Thoracic aorta (tissue), 2 donors: ENCODE measurements at regions not wholly inside any gene's neighbourhood (a gene's known extent, or its start where the extent isn't known, plus 50 kb on each side); places are given as distances from the start of the nearest gene placed in this dataset.

Source experiments
- ATAC-seq: fragments of 150-250 bp; one replicate; pipeline ENCODE4 v1.8.0; 2017; ENCODE audit warnings: low read depth; ENCODE audit not compliant: insufficient number of reproducible peaks, low FRiP score
- DNase-seq: peaks from one replicate; pipeline ENCODE4 v3.0.0-alpha.2; 2020; ENCODE audit warnings: low spot score
- H3K27ac ChIP-seq, 2 donors: fragments of 200-600 bp; sonication (generic); 1 replicate in 1 of 2; 2 replicates in 1 of 2; pipeline ENCODE4 v1.5.1; 2016; ENCODE audit warnings: mild to moderate bottlenecking in 2 of 2, moderate library complexity in 2 of 2
- H3K27me3 ChIP-seq: fragments of 200-600 bp; sonication (generic); replicated peaks from 2 replicates; pipeline ENCODE4 v1.6.0; 2016; ENCODE audit warnings: mild to moderate bottlenecking; ENCODE audit not compliant: insufficient read depth
- H3K36me3 ChIP-seq: fragments of 200-600 bp; sonication (generic); one replicate; pipeline ENCODE4 v1.5.1; 2016
- H3K4me1 ChIP-seq, 2 donors: fragments of 200-600 bp; sonication (generic); 1 replicate in 1 of 2; 2 replicates in 1 of 2; pipeline versions ENCODE4 v1.5.1 to v1.6.0; 2016; ENCODE audit warnings: low read depth in 2 of 2, mild to moderate bottlenecking in 1 of 2; ENCODE audit not compliant: control insufficient read depth in 1 of 2
- H3K4me3 ChIP-seq: fragments of 200-600 bp; sonication (generic); 2 replicates; pipeline ENCODE4 v1.5.1; 2016; ENCODE audit warnings: mild to moderate bottlenecking
- H3K9me3 ChIP-seq: fragments of 200-600 bp; sonication (generic); 2 replicates; pipeline ENCODE4 v1.5.1; 2016
- TF ChIP-seq, protein P1 (sequence below): fragments of 200-600 bp; sonication (generic); IDR thresholded peaks from one replicate; pipeline ENCODE4 v1.5.1; 2019; ENCODE audit warnings: antibody characterized with exemption

DNA sequence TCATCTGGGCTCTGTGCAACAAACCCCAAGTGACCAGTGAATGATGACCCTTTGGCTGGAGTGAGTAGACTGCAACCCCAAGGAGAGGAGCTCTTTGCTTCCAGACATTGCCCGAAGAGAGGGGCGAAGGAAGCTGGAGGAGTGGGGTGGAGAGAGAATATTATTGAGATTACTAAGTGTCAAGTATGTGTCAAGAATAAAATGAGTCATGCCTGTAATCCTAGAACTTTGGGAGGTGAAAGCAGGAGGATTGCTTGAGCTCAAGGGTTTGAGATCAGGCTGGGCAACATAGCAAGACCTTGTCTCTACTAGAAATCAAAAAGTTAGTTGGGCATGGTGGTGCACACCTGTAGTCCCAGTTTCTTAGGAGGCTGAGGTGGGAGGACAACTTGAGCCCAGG is 142.0 kb upstream of the CCL2 start:
- no peak for DNase-seq
- ATAC-seq: no peak

DNA sequence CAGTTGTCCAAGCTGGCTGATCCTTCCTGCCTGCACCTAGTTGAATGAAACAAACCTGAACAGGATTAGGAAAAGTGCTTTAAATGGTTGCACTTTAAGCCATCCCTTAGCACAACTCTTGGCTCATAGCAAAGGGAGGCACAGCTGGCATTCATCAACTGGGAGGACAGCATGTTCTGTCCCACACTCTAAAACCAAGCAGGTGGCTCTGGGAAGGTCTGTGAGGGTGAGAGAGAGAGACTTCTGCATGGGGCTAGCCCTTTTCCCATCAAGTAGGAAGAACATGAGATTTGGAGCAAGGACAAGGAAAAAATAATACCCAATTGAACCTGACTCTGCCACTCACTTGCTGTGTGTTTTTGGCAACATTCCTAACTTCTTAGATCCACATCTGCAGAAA is 140.9 kb upstream of the CCL2 start:
- no peak for DNase-seq
- ATAC-seq: no peak
- H3K27ac ChIP-seq: no peak overlapping the region
- H3K4me3 ChIP-seq: no peak overlapping the region
- no peaks in the 10 kb centered on the region for H3K36me3 ChIP-seq
- no peaks in the 10 kb centered on the region for H3K4me1 ChIP-seq
- TF ChIP-seq, protein P1, sequence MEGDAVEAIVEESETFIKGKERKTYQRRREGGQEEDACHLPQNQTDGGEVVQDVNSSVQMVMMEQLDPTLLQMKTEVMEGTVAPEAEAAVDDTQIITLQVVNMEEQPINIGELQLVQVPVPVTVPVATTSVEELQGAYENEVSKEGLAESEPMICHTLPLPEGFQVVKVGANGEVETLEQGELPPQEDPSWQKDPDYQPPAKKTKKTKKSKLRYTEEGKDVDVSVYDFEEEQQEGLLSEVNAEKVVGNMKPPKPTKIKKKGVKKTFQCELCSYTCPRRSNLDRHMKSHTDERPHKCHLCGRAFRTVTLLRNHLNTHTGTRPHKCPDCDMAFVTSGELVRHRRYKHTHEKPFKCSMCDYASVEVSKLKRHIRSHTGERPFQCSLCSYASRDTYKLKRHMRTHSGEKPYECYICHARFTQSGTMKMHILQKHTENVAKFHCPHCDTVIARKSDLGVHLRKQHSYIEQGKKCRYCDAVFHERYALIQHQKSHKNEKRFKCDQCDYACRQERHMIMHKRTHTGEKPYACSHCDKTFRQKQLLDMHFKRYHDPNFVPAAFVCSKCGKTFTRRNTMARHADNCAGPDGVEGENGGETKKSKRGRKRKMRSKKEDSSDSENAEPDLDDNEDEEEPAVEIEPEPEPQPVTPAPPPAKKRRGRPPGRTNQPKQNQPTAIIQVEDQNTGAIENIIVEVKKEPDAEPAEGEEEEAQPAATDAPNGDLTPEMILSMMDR: no peak
- no peaks in the 10 kb centered on the region for H3K27me3 ChIP-seq
- H3K9me3 ChIP-seq: no peaks in the 10 kb centered on the region

More for the DNA sequence above, 142.0 kb upstream of the CCL2 start:
- H3K4me1 ChIP-seq: no peaks in the 10 kb centered on the region
- TF ChIP-seq, protein P1: no peak
- no peaks in the 10 kb centered on the region for H3K27me3 ChIP-seq
- H3K36me3 ChIP-seq: no peaks in the 10 kb centered on the region
- no peaks in the 10 kb centered on the region for H3K9me3 ChIP-seq
- no peak overlapping the region for H3K27ac ChIP-seq
- H3K4me3 ChIP-seq: no peak overlapping the region

DNA sequence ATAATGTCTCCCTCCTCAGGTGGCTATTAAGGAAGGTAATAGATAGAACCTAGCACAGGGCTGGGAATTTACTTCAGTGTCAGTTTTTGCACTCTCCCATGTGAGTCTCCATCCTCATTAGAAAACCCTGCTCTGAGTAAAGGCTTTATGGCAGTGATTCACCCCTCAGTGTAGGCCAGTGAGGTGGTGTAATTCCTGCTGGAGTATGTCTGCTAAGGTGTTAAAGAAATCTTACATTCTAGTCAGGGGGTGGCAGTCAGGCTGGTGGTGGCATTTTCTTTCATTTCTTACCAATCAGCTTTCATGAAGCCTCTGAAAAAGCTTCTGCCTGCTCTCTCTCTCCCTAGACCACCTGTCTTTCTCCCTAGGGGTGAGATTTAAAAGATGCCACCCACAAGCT is 138.8 kb upstream of the CCL2 start:
- TF ChIP-seq, protein P1: no peak
- Histone ChIP-seq H3K4me3 (no peak overlapping the region), H3K9me3 (no peaks in the 10 kb centered on the region), H3K27me3 (no peaks in the 10 kb centered on the region), H3K4me1 (no peaks in the 10 kb centered on the region), H3K27ac (no peak overlapping the region), H3K36me3 (no peaks in the 10 kb centered on the region)
- DNase-seq: no peak
- ATAC-seq: no peak

DNA sequence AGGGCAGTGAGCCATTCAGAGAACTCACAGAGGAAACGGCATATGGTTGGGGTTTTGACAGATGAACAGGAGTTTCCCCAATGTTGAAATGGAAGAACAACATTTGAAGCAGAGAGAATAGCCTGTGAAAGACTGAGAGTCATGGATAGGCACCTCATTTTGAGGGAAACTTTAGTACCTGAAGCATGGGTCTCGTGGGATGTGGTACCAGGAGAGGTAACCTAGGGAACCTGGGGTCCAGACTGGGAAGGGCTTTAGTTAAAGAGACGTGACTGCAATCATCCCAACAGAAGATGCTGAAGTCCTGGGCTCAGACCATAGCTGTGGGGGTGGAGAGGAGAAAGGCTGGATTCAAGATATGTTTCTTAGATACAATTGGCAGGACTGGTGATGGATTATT is 137.8 kb upstream of the CCL2 start:
- no peak overlapping the region for H3K4me3 ChIP-seq
- H3K9me3 ChIP-seq: no peaks in the 10 kb centered on the region
- DNase-seq: no peak
- ATAC-seq: no peak
- TF ChIP-seq, protein P1: no peak
- H3K27ac ChIP-seq: no peak overlapping the region
- no peaks in the 10 kb centered on the region for H3K27me3 ChIP-seq
- H3K4me1 ChIP-seq: no peaks in the 10 kb centered on the region
- no peaks in the 10 kb centered on the region for H3K36me3 ChIP-seq

DNA sequence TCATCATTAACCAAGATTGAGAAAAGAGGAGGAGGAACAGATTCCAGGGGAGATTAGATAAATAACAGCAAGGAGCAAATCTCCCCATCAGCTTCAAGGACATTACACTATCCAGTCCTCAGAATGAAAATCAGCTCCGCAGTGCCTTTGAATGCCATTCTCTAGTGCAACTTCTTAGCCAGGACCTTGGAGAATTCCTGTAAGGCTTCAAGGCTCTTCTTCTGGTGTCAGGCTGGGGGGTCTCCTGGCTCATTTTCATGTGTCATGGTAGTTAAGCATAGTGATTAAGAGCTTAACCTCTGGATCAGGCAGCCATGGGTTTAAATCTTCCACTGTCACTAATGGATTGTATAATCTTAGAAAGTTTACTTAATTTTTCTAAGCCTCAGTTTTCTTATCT is 137.3 kb upstream of the CCL2 start:
- H3K4me1 ChIP-seq: no peaks in the 10 kb centered on the region
- TF ChIP-seq, protein P1: no peak
- no peaks in the 10 kb centered on the region for H3K27me3 ChIP-seq
- H3K36me3 ChIP-seq: no peaks in the 10 kb centered on the region
- H3K9me3 ChIP-seq: no peaks in the 10 kb centered on the region
- H3K4me3 ChIP-seq: no peak overlapping the region
- no peak overlapping the region for H3K27ac ChIP-seq
- ATAC-seq (no peak), DNase-seq (no peak)
